WERI-Rb-1 (cell line): ENCODE measurements at regions not wholly inside any gene's neighbourhood (a gene's known extent, or its start where the extent isn't known, plus 50 kb on each side); places are given as distances from the start of the nearest gene placed in this dataset.

Source experiments
- DNase-seq: peaks from one replicate; pipeline ENCODE4 v3.0.0-alpha.2; 2020
- H3K27ac ChIP-seq: fragments of 250-450 bp; sonication (Bioruptor Pico); 2 replicates; pipeline ENCODE4 v1.5.1; 2020; ENCODE audit warnings: mild to moderate bottlenecking, moderate library complexity
- H3K27me3 ChIP-seq: fragments of 250-450 bp; sonication (Bioruptor Pico); 2 replicates; pipeline ENCODE4 v1.5.1; 2021; ENCODE audit warnings: mild to moderate bottlenecking, low read depth, moderate library complexity; ENCODE audit not compliant: insufficient read depth, severe bottlenecking
- H3K36me3 ChIP-seq: fragments of 250-450 bp; sonication (Bioruptor Pico); 2 replicates; pipeline ENCODE4 v1.5.1; 2020; ENCODE audit warnings: mild to moderate bottlenecking, moderate library complexity
- H3K4me3 ChIP-seq: 2 replicates; pipeline ENCODE4 v1.5.1; 2011; ENCODE audit warnings: low read depth, mild to moderate bottlenecking, control low read depth, low read length
- H3K9me3 ChIP-seq: fragments of 250-450 bp; sonication (Bioruptor Pico); 2 replicates; pipeline ENCODE4 v1.5.1; 2021; ENCODE audit warnings: mild to moderate bottlenecking, moderate library complexity; ENCODE audit not compliant: severe bottlenecking
- TF ChIP-seq, protein P1 (sequence below): IDR thresholded peaks from 2 replicates; pipeline ENCODE4 v1.5.1; 2011; ENCODE audit warnings: low read depth, mild to moderate bottlenecking, control low read depth, inconsistent platforms, low read length

DNA sequence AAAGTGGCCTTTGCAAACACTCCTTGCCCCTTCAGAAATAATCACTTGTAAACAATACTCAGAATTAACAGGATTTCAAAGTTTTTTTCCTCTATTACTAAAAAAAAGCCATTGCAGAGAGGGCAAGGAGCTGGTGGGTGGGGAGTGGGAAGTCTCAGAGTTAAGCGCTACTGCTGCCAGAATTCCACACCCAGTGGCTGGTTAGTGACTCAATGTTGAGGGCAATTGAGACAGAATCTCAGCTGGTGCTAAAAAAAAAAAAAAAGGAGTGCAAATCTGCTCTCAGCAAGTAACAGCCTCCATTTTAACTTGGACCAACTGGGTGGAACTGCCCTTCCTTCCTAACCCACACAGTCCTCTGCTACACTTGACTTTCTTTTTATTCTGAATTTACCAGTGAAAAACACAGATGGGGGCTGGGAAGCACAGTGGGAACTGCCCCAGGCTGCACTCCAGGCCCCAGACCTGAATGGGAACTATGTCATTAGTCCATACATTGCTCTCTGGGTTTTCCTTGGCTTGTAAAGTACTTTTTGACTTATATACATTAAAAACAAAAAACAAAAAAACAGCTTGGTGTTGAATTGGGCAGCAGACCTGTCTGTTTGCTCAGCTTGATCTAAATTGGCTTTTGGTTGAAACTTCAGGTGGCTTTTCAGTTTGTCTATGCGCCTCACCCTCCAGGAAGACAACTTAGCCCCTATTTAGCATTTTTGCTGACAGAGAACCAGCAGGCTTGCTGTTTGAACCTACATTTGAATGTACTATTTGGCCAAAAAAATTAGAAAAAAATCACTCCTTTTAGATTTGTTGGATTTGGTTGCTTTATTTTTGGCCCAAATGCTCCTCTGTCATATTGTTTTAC lies 357.8 kb upstream of the TBL1XR1 start:
- Histone ChIP-seq H3K27me3 (no peaks in the 10 kb centered on the region), H3K9me3 (no peaks in the 10 kb centered on the region), H3K4me3 (no peak overlapping the region), H3K27ac (no peak overlapping the region), H3K36me3 (no peaks in the 10 kb centered on the region)
- TF ChIP-seq, protein P1, sequence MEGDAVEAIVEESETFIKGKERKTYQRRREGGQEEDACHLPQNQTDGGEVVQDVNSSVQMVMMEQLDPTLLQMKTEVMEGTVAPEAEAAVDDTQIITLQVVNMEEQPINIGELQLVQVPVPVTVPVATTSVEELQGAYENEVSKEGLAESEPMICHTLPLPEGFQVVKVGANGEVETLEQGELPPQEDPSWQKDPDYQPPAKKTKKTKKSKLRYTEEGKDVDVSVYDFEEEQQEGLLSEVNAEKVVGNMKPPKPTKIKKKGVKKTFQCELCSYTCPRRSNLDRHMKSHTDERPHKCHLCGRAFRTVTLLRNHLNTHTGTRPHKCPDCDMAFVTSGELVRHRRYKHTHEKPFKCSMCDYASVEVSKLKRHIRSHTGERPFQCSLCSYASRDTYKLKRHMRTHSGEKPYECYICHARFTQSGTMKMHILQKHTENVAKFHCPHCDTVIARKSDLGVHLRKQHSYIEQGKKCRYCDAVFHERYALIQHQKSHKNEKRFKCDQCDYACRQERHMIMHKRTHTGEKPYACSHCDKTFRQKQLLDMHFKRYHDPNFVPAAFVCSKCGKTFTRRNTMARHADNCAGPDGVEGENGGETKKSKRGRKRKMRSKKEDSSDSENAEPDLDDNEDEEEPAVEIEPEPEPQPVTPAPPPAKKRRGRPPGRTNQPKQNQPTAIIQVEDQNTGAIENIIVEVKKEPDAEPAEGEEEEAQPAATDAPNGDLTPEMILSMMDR: no peak
- DNase-seq: no peak

- Histone ChIP-seq H3K9me3 (no peaks in the 10 kb centered on the region), H3K27me3 (no peaks in the 10 kb centered on the region), H3K27ac (no peak overlapping the region), H3K4me3 (no peak overlapping the region), H3K36me3 (no peaks in the 10 kb centered on the region)
- TF ChIP-seq, protein P1: no peak
- DNase-seq: no peak
These were observed 360.3 kb upstream of the TBL1XR1 start for GRCh38 chr3:177557548-177557947.

GRCh38 chr3:177561365-177561764 lies 364.1 kb upstream of the TBL1XR1 start:
- H3K9me3 ChIP-seq: no peaks in the 10 kb centered on the region
- no peak overlapping the region for H3K27ac ChIP-seq

DNA sequence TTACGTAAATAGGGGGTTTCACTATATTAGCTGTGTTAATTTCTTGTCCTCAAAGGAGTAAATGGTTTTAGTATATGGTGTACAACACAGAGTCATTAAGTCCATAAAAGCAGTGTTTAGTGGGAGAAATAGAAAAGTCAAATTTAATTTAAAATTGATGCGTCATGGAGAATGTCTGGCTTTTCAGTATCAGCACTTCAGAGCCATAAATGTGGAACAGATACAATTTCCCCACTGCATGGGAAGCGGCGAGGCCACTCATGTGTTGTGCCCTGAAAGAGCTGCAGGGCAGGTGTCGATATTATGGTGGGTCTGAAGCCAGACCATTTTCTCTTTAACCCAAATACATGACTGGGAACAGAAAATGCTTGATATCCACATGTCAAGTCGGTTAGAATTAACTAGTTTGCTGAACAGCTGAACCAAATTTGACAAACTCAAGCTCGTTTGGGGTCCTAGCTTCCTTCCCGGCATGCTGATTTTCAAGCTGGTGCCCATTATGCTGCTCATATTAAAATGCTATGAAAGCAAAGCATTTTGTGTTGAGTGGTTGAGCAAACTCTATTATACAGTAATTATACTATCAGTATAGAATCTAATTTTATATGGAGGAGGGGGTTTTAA lies 364.6 kb upstream of the TBL1XR1 start:
- no peaks in the 10 kb centered on the region for H3K27me3 ChIP-seq

More at GRCh38 chr3:177561365-177561764, 364.1 kb upstream of the TBL1XR1 start:
- H3K27me3 ChIP-seq: no peaks in the 10 kb centered on the region
- DNase-seq: no peak
- no peak overlapping the region for H3K4me3 ChIP-seq
- no peaks in the 10 kb centered on the region for H3K36me3 ChIP-seq
- TF ChIP-seq, protein P1: no peak

GRCh38 chr3:177563243-177563780 lies 366.0 kb upstream of the TBL1XR1 start:
- TF ChIP-seq, protein P1: no peak
- H3K36me3 ChIP-seq: no peaks in the 10 kb centered on the region
- no peaks in the 10 kb centered on the region for H3K27me3 ChIP-seq
- H3K9me3 ChIP-seq: no peaks in the 10 kb centered on the region
- no peak overlapping the region for H3K4me3 ChIP-seq
- DNase-seq: no peak
- no peak overlapping the region for H3K27ac ChIP-seq

More for the DNA sequence above, 364.6 kb upstream of the TBL1XR1 start:
- H3K4me3 ChIP-seq: no peak overlapping the region
- H3K9me3 ChIP-seq: no peaks in the 10 kb centered on the region
- no peak for DNase-seq
- TF ChIP-seq, protein P1: no peak
- H3K36me3 ChIP-seq: no peaks in the 10 kb centered on the region
- no peak overlapping the region for H3K27ac ChIP-seq
